Uterus (tissue), 2 donors: ENCODE measurements at regions not wholly inside any gene's neighbourhood (a gene's known extent, or its start where the extent isn't known, plus 50 kb on each side); places are given as distances from the start of the nearest gene placed in this dataset.

Source experiments
- CTCF ChIP-seq, 4 experiments: fragments of 200-600 bp in 2 of 4; fragments of 450-650 bp in 2 of 4; sonication (generic) in 2 of 4; IDR thresholded peaks; one replicate each; pipeline ENCODE4 v1.5.1; 2016 to 2019; ENCODE audit warnings: antibody characterized with exemption in 4 of 4, mild to moderate bottlenecking in 2 of 4, moderate library complexity in 1 of 4
- POLR2A ChIP-seq, 2 donors: fragments of 450-650 bp; IDR thresholded peaks; one replicate each; pipeline ENCODE4 v1.6.1; 2016; ENCODE audit warnings: antibody characterized with exemption in 2 of 2, mild to moderate bottlenecking in 1 of 2, moderate library complexity in 1 of 2

DNA sequence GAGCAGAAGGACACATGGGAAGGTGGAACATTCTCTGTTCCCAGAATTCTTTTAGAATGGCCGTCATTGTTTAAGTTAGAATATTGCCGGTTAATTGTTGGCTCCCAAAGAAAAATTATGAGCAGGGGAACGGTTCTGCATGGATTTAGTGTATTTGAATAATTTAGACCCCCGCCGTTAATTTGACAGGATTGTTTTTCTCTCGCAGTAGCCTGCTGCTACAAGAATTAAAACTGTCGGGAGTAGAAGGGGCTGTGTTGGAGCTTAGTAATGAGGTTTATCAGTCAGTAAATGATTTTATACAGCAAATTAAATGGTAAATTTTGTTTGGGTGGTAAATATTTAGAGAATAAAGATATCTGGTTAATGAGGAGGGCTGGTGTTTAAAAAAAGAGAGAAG is 431.2 kb upstream of the DYNLRB2 start:
- no peak for TF ChIP-seq CTCF (IDR thresholded peaks at IDR 0.05)
- no peak for TF ChIP-seq POLR2A (IDR thresholded peaks at IDR 0.05)
